ENCODE measurements at regions not wholly inside any gene's neighbourhood (a gene's known extent, or its start where the extent isn't known, plus 50 kb on each side); places are given as distances from the start of the nearest gene placed in this dataset.

GRCh38 chr11:119810478-119811232, 81.7 kb upstream of the NECTIN1 start:
- peaks cover 10 to 40% of the 10 kb centered on the region in 2 experiments; a peak in 4 of 5 replicates for H3K27me3 ChIP-seq (ENCODE audit: control insufficient read depth in 1 of 2, insufficient read depth in 2 of 2, low read length in 2 of 2)
- TF ChIP-seq SMYD3 (CRISPR knock-in tag; IDR thresholded peaks at IDR 0.05) (no peak), NRL (CRISPR knock-in tag; IDR thresholded peaks at IDR 0.05; ENCODE audit: borderline replicate concordance) (no peak), ZNF768 (CRISPR knock-in tag; IDR thresholded peaks at IDR 0.05) (no peak)
- H3K27ac ChIP-seq (ENCODE audit: extremely low read length, insufficient read depth, low read length) = no peak overlapping the region
- no peak overlapping the region for H2AFZ ChIP-seq (ENCODE audit: low read length)
- DNase-seq (ENCODE audit: low spot score) (no peak), FAIRE-seq (no peak), ATAC-seq (no peak; the same call in 2 of the 3 replicates)
- ChIA-PET POLR2A (no interaction called here), CTCF (ENCODE audit: low intra/inter-chr PET ratio, low total read pairs) (no interaction called here)
- BruUV-seq (replicated peaks) = no TSS peak
- in situ Hi-C loops (cut with HindIII; ENCODE audit: extremely low pct_ligation_motif_present, low pct_unique_long_range_greater_than_20kb) = no loop called here
- no peak overlapping the region for H3K9ac ChIP-seq (ENCODE audit: insufficient read depth, low read depth, low read length)
- H3K79me2 ChIP-seq (ENCODE audit: insufficient read depth, low read length) = no peaks in the 10 kb centered on the region
- no peaks in the 10 kb centered on the region for H4K20me1 ChIP-seq (ENCODE audit: insufficient read depth, low read length)
- H3K4me1 ChIP-seq (ENCODE audit: insufficient read depth, low read length) = no peaks in the 10 kb centered on the region
- H3K4me3 ChIP-seq (replicated peaks in 1 of 3; ENCODE audit: insufficient read depth in 1 of 3, low read depth in 2 of 3, low read length in 3 of 3) = no peak overlapping the region
- no peaks in the 10 kb centered on the region for H3K36me3 ChIP-seq (replicated peaks in 1 of 2; ENCODE audit: control insufficient read depth in 1 of 2, insufficient read depth in 2 of 2, low read length in 2 of 2)
- no peak overlapping the region for H3K4me2 ChIP-seq (ENCODE audit: low read depth, low read length)
- intact Hi-C loops (cut with micrococcal nuclease; ENCODE audit: unreplicated experiment) = no loop called here
- WGBS (ENCODE audit: low lambda C conversion rate) = 34% methylated on average over 6 of the region's 14 CpGs
- H3K9me3 ChIP-seq (ENCODE audit: low read length) = no peaks in the 10 kb centered on the region

GRCh38 chr11:119809346-119809745, 80.3 kb upstream of the NECTIN1 start:
- no peaks in the 10 kb centered on the region for H3K4me1 ChIP-seq (ENCODE audit: insufficient read depth, low read length)
- DNase-seq (ENCODE audit: low spot score) (no peak), FAIRE-seq (no peak), ATAC-seq (no peak)
- peaks cover 12 to 50% of the 10 kb centered on the region in 2 experiments; a peak in 4 of 5 replicates for H3K27me3 ChIP-seq (ENCODE audit: control insufficient read depth in 1 of 2, insufficient read depth in 2 of 2, low read length in 2 of 2)
- no peak overlapping the region for H3K27ac ChIP-seq (ENCODE audit: extremely low read length, insufficient read depth, low read length)
- H4K20me1 ChIP-seq (ENCODE audit: insufficient read depth, low read length) = no peaks in the 10 kb centered on the region
- H3K79me2 ChIP-seq (ENCODE audit: insufficient read depth, low read length) = no peaks in the 10 kb centered on the region
- H3K36me3 ChIP-seq (replicated peaks in 1 of 2; ENCODE audit: control insufficient read depth in 1 of 2, insufficient read depth in 2 of 2, low read length in 2 of 2) = no peaks in the 10 kb centered on the region
- no peak overlapping the region for H3K4me2 ChIP-seq (ENCODE audit: low read depth, low read length)
- no peak overlapping the region for H2AFZ ChIP-seq (ENCODE audit: low read length)
- ChIA-PET POLR2A (no interaction called here), CTCF (ENCODE audit: low intra/inter-chr PET ratio, low total read pairs) (no interaction called here)
- no peak overlapping the region for H3K4me3 ChIP-seq (replicated peaks in 1 of 3; ENCODE audit: insufficient read depth in 1 of 3, low read depth in 2 of 3, low read length in 3 of 3)
- BruUV-seq (replicated peaks) = no TSS peak
- WGBS (ENCODE audit: low lambda C conversion rate) = 33% methylated on average over 2 of the region's 7 CpGs
- intact Hi-C loops (cut with micrococcal nuclease; ENCODE audit: unreplicated experiment) = no loop called here
- H3K9me3 ChIP-seq (ENCODE audit: low read length) = no peaks in the 10 kb centered on the region
- H3K9ac ChIP-seq (ENCODE audit: insufficient read depth, low read depth, low read length) = no peak overlapping the region
- in situ Hi-C loops (cut with HindIII; ENCODE audit: extremely low pct_ligation_motif_present, low pct_unique_long_range_greater_than_20kb) = no loop called here
- TF ChIP-seq DNMT3B (CRISPR knock-in tag; conservative IDR thresholded peaks at IDR 0.05) (no peak), ZNF639 (CRISPR knock-in tag; conservative IDR thresholded peaks at IDR 0.05) (no peak), ZNF598 (CRISPR knock-in tag; IDR thresholded peaks at IDR 0.05; ENCODE audit: borderline replicate concordance) (no peak), THAP9 (CRISPR knock-in tag; IDR thresholded peaks at IDR 0.05; ENCODE audit: borderline replicate concordance) (no peak), FOXC1 (CRISPR knock-in tag; IDR thresholded peaks at IDR 0.05; ENCODE audit: borderline replicate concordance) (no peak), BCLAF1 (IDR thresholded peaks at IDR 0.05) (no peak), ASH2L (IDR thresholded peaks at IDR 0.05; ENCODE audit: insufficient read length, low read depth, low read length) (no peak), ZNF143 (CRISPR knock-in tag; IDR thresholded peaks at IDR 0.05) (no peak)

Data from HepG2 (cell line).